ENCODE measurements at regions not wholly inside any gene's neighbourhood (a gene's known extent, or its start where the extent isn't known, plus 50 kb on each side); places are given as distances from the start of the nearest gene placed in this dataset.

DNA sequence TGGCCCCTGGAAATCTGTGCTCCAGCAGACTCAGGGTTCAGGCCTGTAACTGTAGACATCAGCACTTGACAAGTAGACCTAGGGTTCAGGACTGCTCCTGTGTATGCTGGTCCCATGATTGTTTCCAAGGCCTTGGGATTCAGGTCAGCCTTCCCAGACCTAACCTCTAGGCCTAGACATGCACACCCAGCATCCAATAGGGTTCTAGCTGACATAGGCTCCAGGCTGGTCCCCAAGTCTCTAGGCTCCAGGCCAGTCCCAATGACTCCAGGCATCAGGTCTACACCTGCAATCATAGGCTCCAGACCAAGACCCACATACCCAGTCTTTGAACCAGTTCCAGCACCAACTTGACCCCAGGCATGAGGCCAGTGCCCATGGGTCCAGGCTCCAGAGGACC, 166.2 kb upstream of the GRIA4 start:
- DNase-seq (ENCODE audit: low spot score) (no peak), ATAC-seq (ENCODE audit: insufficient number of reproducible peaks, low FRiP score, low read depth) (no peak)
- H3K36me3 ChIP-seq = no peaks in the 10 kb centered on the region
- peaks cover 7% of the 10 kb centered on the region for H3K9me3 ChIP-seq
- TF ChIP-seq, protein P1, sequence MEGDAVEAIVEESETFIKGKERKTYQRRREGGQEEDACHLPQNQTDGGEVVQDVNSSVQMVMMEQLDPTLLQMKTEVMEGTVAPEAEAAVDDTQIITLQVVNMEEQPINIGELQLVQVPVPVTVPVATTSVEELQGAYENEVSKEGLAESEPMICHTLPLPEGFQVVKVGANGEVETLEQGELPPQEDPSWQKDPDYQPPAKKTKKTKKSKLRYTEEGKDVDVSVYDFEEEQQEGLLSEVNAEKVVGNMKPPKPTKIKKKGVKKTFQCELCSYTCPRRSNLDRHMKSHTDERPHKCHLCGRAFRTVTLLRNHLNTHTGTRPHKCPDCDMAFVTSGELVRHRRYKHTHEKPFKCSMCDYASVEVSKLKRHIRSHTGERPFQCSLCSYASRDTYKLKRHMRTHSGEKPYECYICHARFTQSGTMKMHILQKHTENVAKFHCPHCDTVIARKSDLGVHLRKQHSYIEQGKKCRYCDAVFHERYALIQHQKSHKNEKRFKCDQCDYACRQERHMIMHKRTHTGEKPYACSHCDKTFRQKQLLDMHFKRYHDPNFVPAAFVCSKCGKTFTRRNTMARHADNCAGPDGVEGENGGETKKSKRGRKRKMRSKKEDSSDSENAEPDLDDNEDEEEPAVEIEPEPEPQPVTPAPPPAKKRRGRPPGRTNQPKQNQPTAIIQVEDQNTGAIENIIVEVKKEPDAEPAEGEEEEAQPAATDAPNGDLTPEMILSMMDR (IDR thresholded peaks at IDR 0.05) = no peak
- no peaks in the 10 kb centered on the region for H3K4me1 ChIP-seq (ENCODE audit: control insufficient read depth in 1 of 2, low read depth in 2 of 2)
- no peak overlapping the region for H3K27ac ChIP-seq
- no peaks in the 10 kb centered on the region for H3K27me3 ChIP-seq (replicated peaks; ENCODE audit: insufficient read depth)
- H3K4me3 ChIP-seq = no peak overlapping the region

DNA sequence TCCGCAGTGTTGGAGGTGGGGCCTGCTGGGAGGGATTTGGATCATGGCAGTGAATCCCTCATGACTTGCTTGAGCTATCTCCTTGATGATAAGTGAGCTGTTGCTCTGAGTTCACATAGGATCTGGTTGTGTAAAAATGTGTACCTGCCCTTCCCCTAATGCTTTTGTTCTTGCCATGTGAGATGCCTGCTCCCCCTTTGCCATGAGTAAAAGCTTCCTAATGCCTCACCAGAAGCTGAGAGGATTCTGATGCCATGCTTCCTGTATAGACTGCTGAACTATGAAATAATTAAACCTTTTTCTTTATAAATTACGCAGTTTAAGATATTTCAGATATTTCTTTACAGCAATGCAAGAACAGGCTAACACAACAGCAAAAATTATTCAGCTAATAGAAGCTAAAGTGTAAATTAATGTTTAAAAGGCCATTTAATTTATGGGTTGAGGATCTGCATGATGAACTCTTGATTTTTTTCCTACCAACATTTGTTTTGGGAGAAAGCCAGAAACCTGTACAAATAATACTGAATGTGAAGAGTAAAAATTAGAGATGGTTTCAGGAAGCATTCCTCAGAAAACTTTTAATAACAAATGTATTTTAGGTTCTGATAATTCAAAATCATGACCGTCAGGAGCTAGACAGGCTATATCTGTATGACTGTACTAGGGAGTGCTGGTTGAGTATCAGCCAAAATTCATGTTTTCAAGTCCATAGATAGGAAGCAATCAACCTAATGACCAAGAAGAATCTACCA, 177.5 kb upstream of the GRIA4 start:
- Histone ChIP-seq H3K4me1 (ENCODE audit: control insufficient read depth in 1 of 2, low read depth in 2 of 2) (no peaks in the 10 kb centered on the region), H3K27ac (no peak overlapping the region), H3K9me3 (no peaks in the 10 kb centered on the region), H3K4me3 (no peak overlapping the region), H3K27me3 (replicated peaks; ENCODE audit: insufficient read depth) (no peaks in the 10 kb centered on the region), H3K36me3 (no peaks in the 10 kb centered on the region)
- TF ChIP-seq, protein P1 (IDR thresholded peaks at IDR 0.05) = no peak
- DNase-seq (ENCODE audit: low spot score) = no peak
- no peak for ATAC-seq (ENCODE audit: insufficient number of reproducible peaks, low FRiP score, low read depth)

DNA sequence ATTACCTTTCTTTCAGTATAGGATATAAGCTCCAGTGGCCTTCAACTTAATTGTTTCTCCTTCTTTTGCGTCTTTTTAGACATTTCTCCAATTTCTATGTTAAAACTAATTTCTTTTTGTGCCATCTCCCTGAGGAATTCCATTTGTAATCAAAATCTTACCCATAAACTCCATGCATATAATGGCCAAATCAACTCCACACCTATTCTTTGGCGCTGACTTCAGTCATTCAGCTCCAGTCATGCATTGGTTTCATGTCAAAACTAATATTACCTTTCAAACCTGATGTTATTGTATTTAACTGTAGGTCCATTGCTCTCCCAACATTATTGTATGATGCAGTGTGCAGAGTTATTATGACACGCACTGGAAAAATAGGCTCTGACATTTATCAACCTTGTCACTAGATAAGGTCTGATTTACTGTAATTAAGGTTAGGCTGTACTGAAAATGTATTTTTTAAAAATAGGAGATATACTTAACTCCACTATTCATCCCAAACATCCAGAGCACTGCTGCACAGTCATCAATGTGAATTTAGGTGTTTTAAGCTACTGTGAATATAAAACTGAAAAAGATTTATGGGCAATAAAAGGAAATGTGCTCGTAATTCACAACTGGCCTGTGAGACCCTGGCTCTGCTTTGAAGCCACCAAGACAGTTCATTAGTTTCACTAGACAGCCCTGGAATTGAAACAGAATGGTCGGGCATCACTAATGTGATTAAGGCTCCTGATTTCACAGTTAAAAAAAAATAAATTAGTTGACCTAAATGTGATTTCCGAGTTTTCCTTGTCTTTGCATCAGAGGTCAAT, 180.6 kb upstream of the GRIA4 start:
- H3K9me3 ChIP-seq = no peaks in the 10 kb centered on the region
- no peak overlapping the region for H3K27ac ChIP-seq
- ATAC-seq (ENCODE audit: insufficient number of reproducible peaks, low FRiP score, low read depth) (no peak), DNase-seq (ENCODE audit: low spot score) (no peak)
- H3K36me3 ChIP-seq = no peaks in the 10 kb centered on the region
- H3K27me3 ChIP-seq (replicated peaks; ENCODE audit: insufficient read depth) = no peaks in the 10 kb centered on the region
- no peak overlapping the region for H3K4me3 ChIP-seq
- no peaks in the 10 kb centered on the region for H3K4me1 ChIP-seq (ENCODE audit: control insufficient read depth in 1 of 2, low read depth in 2 of 2)
- TF ChIP-seq, protein P1 (IDR thresholded peaks at IDR 0.05) = no peak

DNA sequence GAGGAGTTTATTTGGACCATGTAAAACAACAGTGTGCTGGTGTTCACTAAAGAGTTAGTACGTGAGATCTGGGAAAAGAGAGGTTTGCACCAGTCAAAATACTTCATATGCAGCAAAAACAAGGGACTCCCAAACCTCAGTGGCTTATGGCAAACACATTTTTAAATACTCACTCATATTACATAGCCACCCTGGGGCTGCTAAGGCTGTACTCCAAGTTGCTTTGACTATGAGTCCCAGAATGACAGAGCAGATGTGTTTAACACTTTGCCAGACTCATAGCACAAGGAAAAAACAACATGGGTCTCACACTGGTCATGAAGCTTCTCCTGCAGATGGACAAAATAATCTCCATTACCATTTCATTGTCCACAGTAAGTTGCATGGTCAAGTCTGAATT, 202.8 kb upstream of the GRIA4 start:
- H3K36me3 ChIP-seq = no peaks in the 10 kb centered on the region
- H3K4me3 ChIP-seq = no peak overlapping the region
- TF ChIP-seq, protein P1 (IDR thresholded peaks at IDR 0.05) = no peak
- H3K27ac ChIP-seq = no peak overlapping the region
- ATAC-seq (ENCODE audit: insufficient number of reproducible peaks, low FRiP score, low read depth) = no peak
- no peak for DNase-seq (ENCODE audit: low spot score)
- H3K27me3 ChIP-seq (replicated peaks; ENCODE audit: insufficient read depth) = no peaks in the 10 kb centered on the region
- H3K4me1 ChIP-seq (ENCODE audit: control insufficient read depth in 1 of 2, low read depth in 2 of 2) = no peaks in the 10 kb centered on the region
- no peaks in the 10 kb centered on the region for H3K9me3 ChIP-seq

DNA sequence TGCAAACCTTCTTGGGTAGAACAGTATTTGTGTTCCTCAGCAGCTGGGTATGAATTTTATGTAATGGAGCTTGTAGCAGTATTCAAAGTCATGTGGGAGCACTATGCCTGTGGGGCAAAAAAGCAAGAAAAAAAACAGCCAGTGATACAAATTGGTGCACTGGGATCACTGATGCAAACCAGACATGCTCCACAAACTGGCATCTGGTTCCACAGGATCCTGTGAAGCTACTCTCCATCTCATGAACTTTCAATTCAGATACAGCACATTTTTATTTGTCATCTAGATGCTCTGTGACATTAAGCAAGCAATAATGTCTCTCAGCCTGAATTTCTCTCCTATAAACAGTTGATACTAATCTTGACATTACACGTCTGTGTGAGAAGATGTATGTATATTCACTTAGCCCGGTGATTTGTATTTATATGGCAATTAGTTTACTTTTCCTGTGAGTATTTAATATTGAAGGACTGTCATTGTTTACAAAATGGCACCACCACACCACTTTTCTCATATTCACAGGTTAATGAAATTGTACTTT, 208.5 kb upstream of the GRIA4 start:
- H3K9me3 ChIP-seq = no peaks in the 10 kb centered on the region
- no peaks in the 10 kb centered on the region for H3K36me3 ChIP-seq
- H3K27me3 ChIP-seq (replicated peaks; ENCODE audit: insufficient read depth) = no peaks in the 10 kb centered on the region
- TF ChIP-seq, protein P1 (IDR thresholded peaks at IDR 0.05) = no peak
- no peaks in the 10 kb centered on the region for H3K4me1 ChIP-seq (ENCODE audit: control insufficient read depth in 1 of 2, low read depth in 2 of 2)
- DNase-seq (ENCODE audit: low spot score) (no peak), ATAC-seq (ENCODE audit: insufficient number of reproducible peaks, low FRiP score, low read depth) (no peak)
- H3K27ac ChIP-seq = no peak overlapping the region
- no peak overlapping the region for H3K4me3 ChIP-seq

All from thoracic aorta (tissue), 2 donors.